ENCODE measurements at regions not wholly inside any gene's neighbourhood (a gene's known extent, or its start where the extent isn't known, plus 50 kb on each side); places are given as distances from the start of the nearest gene placed in this dataset.

DNA sequence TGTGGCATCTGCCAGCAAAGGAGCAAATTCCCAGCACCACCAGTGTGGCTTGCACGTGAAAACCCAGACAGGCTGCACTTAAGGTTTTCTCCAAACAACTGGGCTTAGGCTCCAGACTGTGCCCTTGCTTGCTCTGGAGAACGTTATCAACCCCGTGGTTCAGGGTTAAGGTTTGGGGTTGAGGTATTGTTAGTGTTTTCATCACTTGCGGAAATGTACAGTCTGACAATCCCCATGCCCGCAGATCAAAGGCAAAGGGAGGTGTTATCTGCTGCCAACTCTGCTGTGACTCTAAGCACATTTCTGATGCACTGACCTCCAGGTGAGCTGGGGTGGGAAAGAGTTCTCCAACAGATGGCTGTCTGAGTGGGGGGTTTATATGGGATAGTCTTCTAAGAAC lies 253.5 kb upstream of the NT5C1B start:
- Histone ChIP-seq H3K14ac (replicated peaks; ENCODE audit: low read depth, low read length) (no peak overlapping the region), H3K27ac (ENCODE audit: insufficient read depth, low read length) (no peak overlapping the region), H4K91ac (ENCODE audit: insufficient read depth, low read depth, low read length) (no peak overlapping the region), H3K23ac (ENCODE audit: low read depth, low read length) (no peak overlapping the region), H3K79me1 (ENCODE audit: low read depth in 1 of 2, low read length in 2 of 2) (no peaks in the 10 kb centered on the region), H3K4me3 (ENCODE audit: insufficient read depth, low read depth, low read length) (no peak overlapping the region), H3K4me1 (ENCODE audit: control insufficient read depth, insufficient read depth, low read length) (no peaks in the 10 kb centered on the region), H4K5ac (ENCODE audit: low read depth, low read length) (no peak overlapping the region), H3K9me1 (ENCODE audit: insufficient read depth, low read length) (no peaks in the 10 kb centered on the region), H2AK9ac (replicated peaks; ENCODE audit: low read depth, low read length, poor library complexity) (no peak overlapping the region), H2BK5ac (ENCODE audit: low read depth, low read length, poor library complexity, severe bottlenecking) (no peak overlapping the region), H3K56ac (ENCODE audit: extremely low read depth, insufficient read depth, low read length) (no peak overlapping the region), H3K36me3 (ENCODE audit: control insufficient read depth, insufficient read depth, low read length) (no peaks in the 10 kb centered on the region), H2BK20ac (ENCODE audit: low read depth, low read length) (no peak overlapping the region), H2AK5ac (ENCODE audit: low read depth, low read length) (no peak overlapping the region), H3K27me3 (ENCODE audit: control insufficient read depth, insufficient read depth, low read length) (peaks cover 2% of the 10 kb centered on the region; the same call in 1 of the 2 replicates), H3K9ac (ENCODE audit: low read depth, low read length) (no peak overlapping the region), H3K4me2 (ENCODE audit: low read depth, low read length) (no peak overlapping the region), H2BK15ac (ENCODE audit: low read depth, low read length) (no peak overlapping the region), H2BK120ac (ENCODE audit: low read depth, low read length) (no peak overlapping the region), H3K18ac (ENCODE audit: low read depth, low read length) (no peak overlapping the region), H3K9me3 (ENCODE audit: control insufficient read depth, insufficient read depth, low read length) (no peaks in the 10 kb centered on the region), H4K8ac (ENCODE audit: low read depth in 2 of 2, low read length in 2 of 2) (no peak overlapping the region), H2AFZ (replicated peaks; ENCODE audit: low read length, poor library complexity) (no peak overlapping the region), H4K20me1 (ENCODE audit: insufficient read depth, low read length) (no peaks in the 10 kb centered on the region), H3K4ac (ENCODE audit: low read depth, low read length) (no peak overlapping the region)
- 90% methylated on average over 2 of the region's 5 CpGs; no CpG with 5 or more reads in 1 of the 2 experiments for WGBS, 2 experiments (ENCODE audit: extremely low coverage in 2 of 2, insufficient read length in 1 of 2)
- no peak for TF ChIP-seq MAZ (IDR thresholded peaks at IDR 0.05; ENCODE audit: borderline replicate concordance, low read depth, low read length)
- no peak for TF ChIP-seq POLR2A (IDR thresholded peaks at IDR 0.05; ENCODE audit: low read depth, low read length)
- no peak for TF ChIP-seq RCOR1 (IDR thresholded peaks at IDR 0.05; ENCODE audit: insufficient replicate concordance, low read length)
- no peak for TF ChIP-seq CEBPB (IDR thresholded peaks at IDR 0.05; ENCODE audit: low read depth, low read length)
- TF ChIP-seq, protein P1, sequence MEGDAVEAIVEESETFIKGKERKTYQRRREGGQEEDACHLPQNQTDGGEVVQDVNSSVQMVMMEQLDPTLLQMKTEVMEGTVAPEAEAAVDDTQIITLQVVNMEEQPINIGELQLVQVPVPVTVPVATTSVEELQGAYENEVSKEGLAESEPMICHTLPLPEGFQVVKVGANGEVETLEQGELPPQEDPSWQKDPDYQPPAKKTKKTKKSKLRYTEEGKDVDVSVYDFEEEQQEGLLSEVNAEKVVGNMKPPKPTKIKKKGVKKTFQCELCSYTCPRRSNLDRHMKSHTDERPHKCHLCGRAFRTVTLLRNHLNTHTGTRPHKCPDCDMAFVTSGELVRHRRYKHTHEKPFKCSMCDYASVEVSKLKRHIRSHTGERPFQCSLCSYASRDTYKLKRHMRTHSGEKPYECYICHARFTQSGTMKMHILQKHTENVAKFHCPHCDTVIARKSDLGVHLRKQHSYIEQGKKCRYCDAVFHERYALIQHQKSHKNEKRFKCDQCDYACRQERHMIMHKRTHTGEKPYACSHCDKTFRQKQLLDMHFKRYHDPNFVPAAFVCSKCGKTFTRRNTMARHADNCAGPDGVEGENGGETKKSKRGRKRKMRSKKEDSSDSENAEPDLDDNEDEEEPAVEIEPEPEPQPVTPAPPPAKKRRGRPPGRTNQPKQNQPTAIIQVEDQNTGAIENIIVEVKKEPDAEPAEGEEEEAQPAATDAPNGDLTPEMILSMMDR (conservative IDR thresholded peaks at IDR 0.05; ENCODE audit: low read depth, low read length) = no peak
- TF ChIP-seq CHD1 (IDR thresholded peaks at IDR 0.05; ENCODE audit: low read depth, low read length) = no peak
- no peak for TF ChIP-seq RAD21 (IDR thresholded peaks at IDR 0.05; ENCODE audit: low read length)
- TF ChIP-seq FOS (IDR thresholded peaks at IDR 0.05; ENCODE audit: low read depth, low read length) = no peak
- TF ChIP-seq, protein P2, sequence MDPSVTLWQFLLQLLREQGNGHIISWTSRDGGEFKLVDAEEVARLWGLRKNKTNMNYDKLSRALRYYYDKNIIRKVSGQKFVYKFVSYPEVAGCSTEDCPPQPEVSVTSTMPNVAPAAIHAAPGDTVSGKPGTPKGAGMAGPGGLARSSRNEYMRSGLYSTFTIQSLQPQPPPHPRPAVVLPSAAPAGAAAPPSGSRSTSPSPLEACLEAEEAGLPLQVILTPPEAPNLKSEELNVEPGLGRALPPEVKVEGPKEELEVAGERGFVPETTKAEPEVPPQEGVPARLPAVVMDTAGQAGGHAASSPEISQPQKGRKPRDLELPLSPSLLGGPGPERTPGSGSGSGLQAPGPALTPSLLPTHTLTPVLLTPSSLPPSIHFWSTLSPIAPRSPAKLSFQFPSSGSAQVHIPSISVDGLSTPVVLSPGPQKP (IDR thresholded peaks at IDR 0.05; ENCODE audit: borderline replicate concordance, low read depth, low read length) = no peak
- no peak for DNase-seq
- ATAC-seq (ENCODE audit: low read depth) = no peak
- in situ Hi-C loops (cut with MboI; ENCODE audit: low sequenced_read_pairs) (no loop called here), dilution Hi-C loops (cut with HindIII; ENCODE audit: low sequenced_read_pairs, unreplicated experiment) (no loop called here), intact Hi-C loops (cut with micrococcal nuclease) (no loop called here)
- POLR2A ChIA-PET (ENCODE audit: unreplicated experiment) = no interaction called here
- CTCF ChIA-PET = no interaction called here
- no TSS peak for BruUV-seq (replicated peaks)

Data from IMR-90 (cell line).